Trophoblast cell (in vitro differentiated cells and primary cell): ENCODE measurements at regions not wholly inside any gene's neighbourhood (a gene's known extent, or its start where the extent isn't known, plus 50 kb on each side); places are given as distances from the start of the nearest gene placed in this dataset.

Experiments
- DNase-seq, 2 donors: peaks; one replicate each; pipeline ENCODE4 v3.0.0-alpha.2; 2016
- H2AFZ ChIP-seq: 2 replicates; pipeline ENCODE4 v1.6.1; 2013; ENCODE audit warnings: low read length, moderate library complexity, mild to moderate bottlenecking; ENCODE audit not compliant: insufficient read depth, poor library complexity
- H2AK5ac ChIP-seq: 2 replicates; pipeline ENCODE4 v1.6.1; 2013; ENCODE audit warnings: mild to moderate bottlenecking, low read length
- H2BK120ac ChIP-seq: 2 replicates; pipeline ENCODE4 v1.6.1; 2013; ENCODE audit warnings: low read length, mild to moderate bottlenecking, moderate library complexity; ENCODE audit not compliant: insufficient read depth, poor library complexity
- H2BK12ac ChIP-seq: 2 replicates; pipeline ENCODE4 v1.6.1; 2013; ENCODE audit warnings: mild to moderate bottlenecking, low read length, moderate library complexity
- H2BK5ac ChIP-seq: 2 replicates; pipeline ENCODE4 v1.6.1; 2013; ENCODE audit warnings: low read length, low read depth, moderate library complexity, mild to moderate bottlenecking; ENCODE audit not compliant: poor library complexity
- H3K14ac ChIP-seq: 2 replicates; pipeline ENCODE4 v1.6.1; 2013; ENCODE audit warnings: mild to moderate bottlenecking, low read length
- H3K18ac ChIP-seq: 2 replicates; pipeline ENCODE4 v1.6.1; 2013; ENCODE audit warnings: mild to moderate bottlenecking, low read length
- H3K23ac ChIP-seq: 2 replicates; pipeline ENCODE4 v1.6.1; 2013; ENCODE audit warnings: low read length
- H3K27ac ChIP-seq: 2 replicates; pipeline ENCODE4 v1.5.1; 2013; ENCODE audit warnings: low read depth, mild to moderate bottlenecking, inconsistent platforms, low read length, moderate library complexity
- H3K27me3 ChIP-seq: 2 replicates; pipeline ENCODE4 v1.6.1; 2013; ENCODE audit warnings: inconsistent platforms, mild to moderate bottlenecking, low read length, moderate library complexity; ENCODE audit not compliant: insufficient read depth
- H3K36me3 ChIP-seq, 2 experiments: 1 replicate in 1 of 2; 2 replicates in 1 of 2; pipeline ENCODE4 v1.6.1; 2013; ENCODE audit warnings: low read length in 2 of 2, mild to moderate bottlenecking in 2 of 2, moderate library complexity in 1 of 2; ENCODE audit not compliant: insufficient read depth in 2 of 2, control insufficient read depth in 1 of 2
- H3K4ac ChIP-seq: 2 replicates; pipeline ENCODE4 v1.6.1; 2013; ENCODE audit warnings: low read depth, mild to moderate bottlenecking, low read length, moderate library complexity
- H3K4me1 ChIP-seq, 2 experiments: 1 replicate in 1 of 2; 2 replicates in 1 of 2; pipeline ENCODE4 v1.6.1; 2013; ENCODE audit warnings: low read length in 2 of 2, mild to moderate bottlenecking in 2 of 2, moderate library complexity in 1 of 2; ENCODE audit not compliant: insufficient read depth in 2 of 2, control insufficient read depth in 1 of 2
- H3K4me2 ChIP-seq: 2 replicates; pipeline ENCODE4 v1.6.1; 2013; ENCODE audit warnings: inconsistent platforms, mild to moderate bottlenecking, low read length, moderate library complexity
- H3K4me3 ChIP-seq: 2 replicates; pipeline ENCODE4 v1.5.1; 2013; ENCODE audit warnings: mild to moderate bottlenecking, low read depth, low read length, inconsistent platforms
- H3K79me1 ChIP-seq: one replicate; pipeline ENCODE4 v1.6.1; 2013; ENCODE audit warnings: low read length
- H3K79me2 ChIP-seq: 2 replicates; pipeline ENCODE4 v1.6.1; 2013; ENCODE audit warnings: low read length, mild to moderate bottlenecking; ENCODE audit not compliant: control insufficient read depth, insufficient read depth, poor library complexity
- H3K9ac ChIP-seq: 2 replicates; pipeline ENCODE4 v1.6.1; 2013; ENCODE audit warnings: mild to moderate bottlenecking, low read length
- H3K9me3 ChIP-seq: 2 replicates; pipeline ENCODE4 v1.6.1; 2013; ENCODE audit warnings: low read depth, mild to moderate bottlenecking, control low read depth, inconsistent platforms, low read length; ENCODE audit not compliant: insufficient read depth
- H4K12ac ChIP-seq: 2 replicates; pipeline ENCODE4 v1.6.1; 2013; ENCODE audit warnings: low read depth, mild to moderate bottlenecking, low read length, moderate library complexity
- H4K8ac ChIP-seq: 2 replicates; pipeline ENCODE4 v1.6.1; 2013; ENCODE audit warnings: low read depth, mild to moderate bottlenecking, low read length, moderate library complexity
- H4K91ac ChIP-seq: one replicate; pipeline ENCODE4 v1.6.1; 2013; ENCODE audit warnings: low read depth, mild to moderate bottlenecking, low read length, moderate library complexity
- WGBS: extraction: QIAGEN DNeasy Blood & Tissue Kit; methylation state at CpG from one replicate; pipeline ENCODE4 v1.1.7; 2013; ENCODE audit warnings: missing lambda C conversion rate; ENCODE audit not compliant: insufficient read length, insufficient coverage; ENCODE audit errors: extremely low coverage; 5-methylcytosine and 5-hydroxymethylcytosine counted together

GRCh38 chrX:87067795-87068369 lies 449.7 kb upstream of the KLHL4 start:
- no peak overlapping the region for H2AFZ ChIP-seq
- no peaks in the 10 kb centered on the region for H3K9me3 ChIP-seq
- H3K23ac ChIP-seq, result no peak overlapping the region
- H2BK12ac ChIP-seq, result no peak overlapping the region
- H3K4ac ChIP-seq, result no peak overlapping the region
- H3K9ac ChIP-seq, result no peak overlapping the region
- H3K4me2 ChIP-seq, result no peak overlapping the region
- no peak overlapping the region for H3K4me3 ChIP-seq
- no peak overlapping the region for H2AK5ac ChIP-seq
- no peak overlapping the region for H4K12ac ChIP-seq
- H3K79me2 ChIP-seq, result no peaks in the 10 kb centered on the region
- no peak overlapping the region for H3K14ac ChIP-seq
- H3K27ac ChIP-seq, result no peak overlapping the region
- H2BK5ac ChIP-seq, result no peak overlapping the region
- H3K36me3 ChIP-seq, result no peaks in the 10 kb centered on the region
- no peak overlapping the region for H2BK120ac ChIP-seq
- H3K4me1 ChIP-seq, result no peaks in the 10 kb centered on the region
- H3K18ac ChIP-seq, result no peak overlapping the region
- H3K79me1 ChIP-seq, result no peaks in the 10 kb centered on the region
- H4K8ac ChIP-seq, result no peak overlapping the region
- no peaks in the 10 kb centered on the region for H3K27me3 ChIP-seq
- no peak overlapping the region for H4K91ac ChIP-seq
- DNase-seq, result no peak

- Histone ChIP-seq H3K27ac (no peak overlapping the region), H3K79me2 (no peaks in the 10 kb centered on the region)
- WGBS, result no CpG with 5 or more reads among the region's 5 CpGs
Measured at GRCh38 chrX:87078231-87078630, 439.4 kb upstream of the KLHL4 start.

GRCh38 chrX:87098477-87098876 lies 419.1 kb upstream of the KLHL4 start:
- Histone ChIP-seq H4K91ac (no peak overlapping the region), H4K8ac (no peak overlapping the region), H3K18ac (no peak overlapping the region), H3K36me3 (no peaks in the 10 kb centered on the region), H3K79me2 (no peaks in the 10 kb centered on the region), H3K9me3 (no peaks in the 10 kb centered on the region), H3K4ac (no peak overlapping the region), H2BK5ac (no peak overlapping the region), H3K4me1 (no peaks in the 10 kb centered on the region), H3K27ac (no peak overlapping the region), H3K23ac (no peak overlapping the region), H3K4me2 (no peak overlapping the region), H3K9ac (no peak overlapping the region), H2BK12ac (no peak overlapping the region), H3K4me3 (no peak overlapping the region), H2AK5ac (no peak overlapping the region), H3K14ac (no peak overlapping the region), H2BK120ac (no peak overlapping the region), H2AFZ (no peak overlapping the region), H4K12ac (no peak overlapping the region), H3K27me3 (no peaks in the 10 kb centered on the region), H3K79me1 (no peaks in the 10 kb centered on the region)
- WGBS, result no CpG with 5 or more reads among the region's 3 CpGs
- no peak for DNase-seq

More at GRCh38 chrX:87078231-87078630, 439.4 kb upstream of the KLHL4 start:
- Histone ChIP-seq H2AK5ac (no peak overlapping the region), H3K4me3 (no peak overlapping the region), H3K4me2 (no peak overlapping the region), H2BK12ac (no peak overlapping the region), H3K23ac (no peak overlapping the region), H2AFZ (no peak overlapping the region), H3K9ac (no peak overlapping the region), H3K14ac (no peak overlapping the region), H3K27me3 (no peaks in the 10 kb centered on the region), H4K8ac (no peak overlapping the region), H3K36me3 (no peaks in the 10 kb centered on the region), H2BK5ac (no peak overlapping the region), H3K18ac (no peak overlapping the region), H3K9me3 (no peaks in the 10 kb centered on the region), H3K79me1 (no peaks in the 10 kb centered on the region), H4K12ac (no peak overlapping the region), H4K91ac (no peak overlapping the region), H3K4ac (no peak overlapping the region), H2BK120ac (no peak overlapping the region), H3K4me1 (no peaks in the 10 kb centered on the region)
- no peak for DNase-seq

GRCh38 chrX:87105131-87105530 lies 412.5 kb upstream of the KLHL4 start:
- no peak overlapping the region for H2BK12ac ChIP-seq
- no peaks in the 10 kb centered on the region for H3K27me3 ChIP-seq
- H4K91ac ChIP-seq, result no peak overlapping the region
- H2AFZ ChIP-seq, result no peak overlapping the region
- no peak overlapping the region for H4K12ac ChIP-seq
- no peak overlapping the region for H3K14ac ChIP-seq
- H3K18ac ChIP-seq, result no peak overlapping the region
- H4K8ac ChIP-seq, result no peak overlapping the region
- no peak overlapping the region for H3K9ac ChIP-seq
- no peak overlapping the region for H3K23ac ChIP-seq
- no peak overlapping the region for H2BK120ac ChIP-seq
- H3K4ac ChIP-seq, result no peak overlapping the region
- no peak overlapping the region for H3K27ac ChIP-seq
- no peaks in the 10 kb centered on the region for H3K9me3 ChIP-seq
- no peaks in the 10 kb centered on the region for H3K79me2 ChIP-seq
- H3K4me3 ChIP-seq, result no peak overlapping the region
- no peak overlapping the region for H2AK5ac ChIP-seq
- H3K4me1 ChIP-seq, result no peaks in the 10 kb centered on the region
- no peak overlapping the region for H2BK5ac ChIP-seq
- H3K36me3 ChIP-seq, result no peaks in the 10 kb centered on the region
- no peak for DNase-seq
- WGBS, result no CpG with 5 or more reads among the region's 1 CpG
- no peak overlapping the region for H3K4me2 ChIP-seq
- H3K79me1 ChIP-seq, result no peaks in the 10 kb centered on the region
